Iris pigment epithelial cell (primary cell): ENCODE measurements at regions not wholly inside any gene's neighbourhood (a gene's known extent, or its start where the extent isn't known, plus 50 kb on each side); places are given as distances from the start of the nearest gene placed in this dataset.
"Not testable (repeated sequence)": the region's sequence is repeated elsewhere in the genome, so short reads cannot be mapped to it uniquely, and the experiment has no call there.

Experiments used
- DNase-seq: peaks from one replicate; pipeline ENCODE4 v3.0.0-alpha.2; 2011; ENCODE audit warnings: low read depth

GRCh38 chr7:120014301-120014700 is 258.7 kb upstream of the KCND2 start:
- DNase-seq: not testable (repeated sequence)

DNA sequence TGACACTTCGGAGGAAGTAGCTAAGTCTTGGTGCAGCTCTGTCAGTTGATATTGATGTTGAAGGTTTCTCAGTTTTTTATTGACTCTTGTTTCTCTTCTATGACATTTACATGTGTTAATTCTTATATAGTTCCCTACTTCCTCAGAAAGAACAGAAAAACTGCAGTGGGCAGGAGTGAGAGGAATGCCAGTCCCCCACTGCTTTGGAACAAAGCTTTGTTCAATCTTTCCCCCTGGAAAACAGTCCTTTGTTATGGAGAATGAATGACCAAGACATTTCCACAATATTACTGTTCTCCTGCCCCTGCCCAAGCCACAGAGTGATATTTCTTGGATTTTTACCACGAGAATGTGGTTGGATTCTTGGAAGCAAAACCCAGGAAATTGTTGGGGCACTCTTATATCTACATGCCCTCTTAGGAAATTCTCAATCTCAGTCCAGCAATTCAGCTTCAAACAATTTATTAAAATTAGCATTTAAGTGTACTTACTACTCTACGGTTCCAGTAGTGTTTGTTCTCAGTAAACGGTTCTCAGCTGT is 258.0 kb upstream of the KCND2 start:
- no peak for DNase-seq

GRCh38 chr7:120021085-120021484 is 251.9 kb upstream of the KCND2 start:
- DNase-seq: peak; percentile 38

- DNase-seq: peak; percentile 59
Measured at GRCh38 chr7:120023494-120024167, 249.3 kb upstream of the KCND2 start.

DNA sequence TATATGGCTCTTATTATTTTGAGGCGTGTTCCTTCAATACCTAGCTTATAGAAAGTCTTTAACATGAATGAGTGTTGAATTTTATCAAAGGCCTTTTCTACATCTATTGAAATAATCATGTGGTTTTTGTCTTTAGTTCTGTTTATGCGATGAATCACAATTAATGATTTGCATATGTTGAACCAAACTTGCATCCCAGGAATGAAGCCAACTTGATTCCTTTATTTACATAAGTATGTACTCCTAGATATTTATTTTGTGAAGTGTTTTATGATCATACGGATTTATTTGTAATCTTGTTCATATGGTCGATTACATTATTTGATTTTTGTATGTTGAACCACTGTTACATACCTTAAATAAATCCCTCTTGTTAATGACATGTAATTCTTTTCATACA is 244.3 kb upstream of the KCND2 start:
- peak; percentile 21 for DNase-seq

DNA sequence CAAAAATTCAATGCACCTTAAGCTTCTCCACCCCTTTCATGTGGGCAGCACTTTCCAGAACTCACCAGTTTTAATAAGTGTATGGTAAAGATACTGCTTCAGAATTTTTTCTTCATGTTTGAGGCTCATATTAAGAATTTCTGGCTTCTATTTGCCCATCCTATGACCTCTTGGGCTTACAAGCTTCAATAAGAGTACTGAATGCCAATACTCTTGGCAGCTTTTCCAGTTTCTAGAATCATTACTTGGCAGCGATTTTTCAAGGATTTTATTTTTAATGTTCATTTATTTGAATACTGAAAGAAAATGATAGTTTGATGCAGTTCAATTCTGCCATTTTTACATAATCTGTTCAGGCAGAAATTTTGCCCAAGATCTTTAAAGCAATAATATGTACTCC is 242.1 kb upstream of the KCND2 start:
- no peak for DNase-seq

- peak; percentile 31 for DNase-seq
Measured at GRCh38 chr7:120033114-120033513, 239.9 kb upstream of the KCND2 start.

DNA sequence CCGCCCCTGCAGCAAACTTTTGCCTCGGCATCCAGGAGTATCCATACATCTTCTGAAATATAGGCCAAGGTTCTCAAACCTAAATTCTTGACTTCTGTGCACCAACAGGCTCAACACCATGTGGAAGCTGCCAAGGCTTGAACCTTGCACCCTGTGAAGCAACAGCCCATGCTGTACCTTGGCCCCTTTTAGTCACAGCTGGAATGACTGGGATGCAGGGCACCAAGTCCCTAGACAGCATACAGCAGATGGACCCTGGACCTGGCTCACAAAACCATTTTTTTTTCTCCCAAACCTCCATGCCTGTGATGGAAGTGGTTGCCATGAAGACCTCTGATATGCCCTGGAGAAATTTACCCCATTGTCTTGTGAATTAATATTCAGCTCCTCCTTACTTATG is 233.8 kb upstream of the KCND2 start:
- no peak for DNase-seq

DNA sequence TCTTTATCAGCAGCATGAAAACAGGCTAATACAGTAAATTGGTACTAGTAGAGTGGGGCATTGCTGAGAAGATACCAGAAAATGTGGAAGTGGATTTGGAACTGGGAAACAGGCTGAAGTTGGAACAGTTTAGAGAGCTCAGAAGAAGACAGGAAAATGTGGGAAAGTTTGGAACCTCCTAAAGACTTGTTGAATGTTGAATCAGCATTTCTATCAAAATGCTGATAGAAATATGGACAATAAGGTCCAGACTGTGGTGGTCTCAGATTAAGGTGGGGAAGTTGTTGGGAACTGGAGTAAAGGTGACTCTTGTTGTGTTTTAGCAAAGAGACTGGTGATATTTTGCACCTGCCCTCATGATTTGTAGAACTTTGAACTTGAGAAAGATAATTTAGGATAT is 231.2 kb upstream of the KCND2 start:
- no peak for DNase-seq

GRCh38 chr7:120043250-120043649 is 229.7 kb upstream of the KCND2 start:
- peak; percentile 30 for DNase-seq

GRCh38 chr7:120052884-120053382 is 220.0 kb upstream of the KCND2 start:
- peak; percentile 93 for DNase-seq

GRCh38 chr7:120053390-120053961 is 219.5 kb upstream of the KCND2 start:
- DNase-seq: peak; percentile 78

DNA sequence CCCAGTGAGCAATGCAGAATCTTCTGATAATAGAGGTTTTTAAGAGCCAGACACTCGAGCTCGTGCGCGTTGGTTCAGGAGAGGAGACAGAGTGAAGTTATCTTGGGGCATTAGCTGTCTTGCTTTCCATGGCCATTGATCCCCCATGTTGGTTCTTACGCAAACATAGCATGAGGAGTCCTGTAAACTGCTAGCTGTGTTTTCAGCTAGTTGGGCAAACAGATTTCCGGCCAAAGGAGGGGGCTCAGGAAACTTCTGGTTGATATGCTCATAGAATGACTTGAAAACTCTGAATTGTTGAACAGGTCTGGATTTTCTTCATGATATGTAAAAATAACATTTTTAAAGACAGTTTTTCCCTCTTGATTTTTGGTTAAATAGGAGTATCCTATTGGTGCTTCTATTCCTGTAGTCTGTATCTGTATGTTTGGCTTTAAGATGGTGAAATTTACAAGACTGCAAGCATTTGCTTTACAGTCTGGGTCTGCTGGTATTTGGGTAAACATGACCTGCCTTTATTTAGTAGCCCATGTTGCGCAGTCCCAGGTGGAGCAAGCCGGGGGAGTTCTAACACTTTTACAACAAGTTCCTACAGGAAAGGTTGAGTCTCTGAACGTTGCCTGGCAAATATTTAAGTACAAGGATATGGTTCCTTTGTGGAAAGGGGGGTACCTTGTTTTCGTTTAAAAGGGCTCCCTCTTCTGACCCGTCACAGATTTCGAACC is 218.4 kb upstream of the KCND2 start:
- DNase-seq: no peak

DNA sequence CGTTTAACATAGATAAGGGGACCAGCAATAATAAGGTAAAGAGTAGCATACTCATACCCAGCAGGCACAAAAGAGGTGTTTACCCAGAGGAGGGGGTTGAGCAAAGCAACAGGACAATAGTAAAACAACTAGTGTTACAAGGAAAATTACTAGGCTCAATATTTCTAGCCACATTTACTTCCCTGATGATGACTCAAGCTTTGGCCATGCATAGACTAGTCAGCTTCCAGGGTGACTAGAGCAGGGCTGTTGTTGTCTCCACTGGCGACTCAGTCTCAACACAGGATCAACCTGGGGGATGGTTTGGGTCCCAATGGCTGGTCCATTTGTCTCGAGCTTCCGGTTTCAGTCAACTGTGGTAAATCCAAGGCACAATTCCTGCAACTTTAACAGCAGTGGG is 217.7 kb upstream of the KCND2 start:
- peak; percentile 78 for DNase-seq

DNA sequence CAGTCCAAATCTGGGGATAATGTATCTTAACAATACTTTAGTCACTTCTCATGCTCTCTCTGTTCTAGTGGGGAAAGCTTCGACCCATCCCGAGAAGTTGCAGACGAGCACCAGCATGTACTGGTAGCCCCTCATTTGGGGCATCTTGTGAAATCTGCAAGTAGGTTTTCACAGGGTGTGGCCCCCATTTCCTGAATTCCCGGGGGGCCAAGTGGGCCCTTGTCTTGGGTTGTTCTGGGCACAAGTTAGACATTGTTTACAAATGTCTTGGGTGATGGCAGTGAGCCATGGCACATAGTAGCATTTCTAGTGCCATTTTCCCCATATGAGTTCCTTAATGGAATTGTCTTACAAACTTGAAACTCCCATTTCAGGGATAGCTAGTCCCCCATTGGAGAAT is 216.7 kb upstream of the KCND2 start:
- no peak for DNase-seq

GRCh38 chr7:120059641-120060040 is 213.3 kb upstream of the KCND2 start:
- DNase-seq: no peak

- peak; percentile 63 for DNase-seq
Measured at GRCh38 chr7:120060281-120060680, 212.7 kb upstream of the KCND2 start.

- DNase-seq: no peak
Measured at GRCh38 chr7:120060875-120061274, 212.1 kb upstream of the KCND2 start.

GRCh38 chr7:120064565-120064964 is 208.4 kb upstream of the KCND2 start:
- DNase-seq: peak; percentile 85

GRCh38 chr7:120066898-120067297 is 206.1 kb upstream of the KCND2 start:
- not testable (repeated sequence) for DNase-seq

DNA sequence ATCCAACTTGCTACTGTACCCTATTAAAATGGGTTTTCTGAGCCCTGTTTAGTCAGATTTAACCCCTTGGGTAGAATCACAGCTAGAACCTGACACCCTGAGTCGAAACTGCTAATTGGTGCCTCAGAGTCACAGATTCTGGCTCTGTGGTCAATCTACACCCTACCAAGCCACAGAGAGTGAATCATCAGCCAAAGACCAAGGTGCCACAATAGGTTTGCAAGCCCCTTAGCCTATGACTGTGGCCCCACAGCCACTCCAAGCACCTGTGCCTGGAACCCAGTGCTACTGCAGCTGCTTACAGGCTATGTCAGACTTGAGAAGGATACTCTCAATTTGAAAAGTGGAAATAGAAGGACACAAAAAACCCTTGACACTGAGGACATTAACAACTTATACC is 202.8 kb upstream of the KCND2 start:
- no peak for DNase-seq

DNA sequence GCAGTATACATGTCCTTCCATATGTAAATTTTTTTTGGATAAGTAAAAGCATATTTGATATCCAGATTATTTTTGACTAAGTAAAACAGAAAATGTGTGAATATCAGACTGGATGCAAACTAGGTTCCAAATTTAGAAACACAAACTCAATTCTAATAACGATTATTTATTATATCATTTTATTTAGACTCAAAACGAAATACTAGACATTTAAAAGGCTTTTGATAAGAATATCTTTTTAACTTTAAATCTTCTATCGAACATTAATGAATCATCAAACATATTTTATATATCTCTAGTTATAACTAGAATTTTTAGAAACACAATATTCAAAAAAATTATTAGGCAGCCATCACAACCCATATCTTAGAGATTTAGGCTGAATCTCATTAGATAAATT is 195.2 kb upstream of the KCND2 start:
- no peak for DNase-seq

- DNase-seq: no peak
Measured at GRCh38 chr7:120079022-120079421, 194.0 kb upstream of the KCND2 start.
